HL-60/S4 (cell line): ENCODE measurements at regions not wholly inside any gene's neighbourhood (a gene's known extent, or its start where the extent isn't known, plus 50 kb on each side); places are given as distances from the start of the nearest gene placed in this dataset.
"Not testable (repeated sequence)": the region's sequence is repeated elsewhere in the genome, so short reads cannot be mapped to it uniquely, and the experiment has no call there.

Source experiments
- in situ Hi-C: fragments of 300-500 bp; cut with MboI; formaldehyde crosslinking; loops from 2 replicates; pipeline ENCODE4 v1.14.3; 2022; ENCODE audit warnings: low sequenced_read_pairs

GRCh38 chr7:115793958-115794702 is 236.4 kb downstream of the TFEC start:
- in situ Hi-C loops, result no loop called here

GRCh38 chr7:115789901-115790300 is 240.7 kb downstream of the TFEC start:
- in situ Hi-C loops, result no loop called here

- in situ Hi-C loops, result not testable (repeated sequence)
Measured at GRCh38 chr7:115789473-115789872, 241.1 kb downstream of the TFEC start.

GRCh38 chr7:115782696-115783490 is 247.7 kb downstream of the TFEC start:
- in situ Hi-C loops, result no loop called here

GRCh38 chr7:115779561-115779960 is 251.0 kb downstream of the TFEC start:
- in situ Hi-C loops, result no loop called here

GRCh38 chr7:115775981-115776380 is 254.6 kb downstream of the TFEC start:
- in situ Hi-C loops, result no loop called here

- in situ Hi-C loops, result no loop called here
Measured at GRCh38 chr7:115763347-115763746, 267.2 kb downstream of the TFEC start.

- in situ Hi-C loops, result no loop called here
Measured at GRCh38 chr7:115758025-115758424, 272.5 kb downstream of the TFEC start.

- in situ Hi-C loops, result no loop called here
Measured at GRCh38 chr7:115754226-115754625, 276.3 kb downstream of the TFEC start.

GRCh38 chr7:115749924-115750323 is 280.6 kb downstream of the TFEC start:
- in situ Hi-C loops, result no loop called here

- in situ Hi-C loops, result no loop called here
Measured at GRCh38 chr7:115748123-115748738, 282.3 kb downstream of the TFEC start.

- in situ Hi-C loops, result no loop called here
Measured at GRCh38 chr7:115747174-115747573, 283.4 kb downstream of the TFEC start.

- in situ Hi-C loops, result no loop called here
Measured at GRCh38 chr7:115740043-115740442, 290.5 kb downstream of the TFEC start.

GRCh38 chr7:115734641-115735040 is 295.9 kb downstream of the TFEC start:
- in situ Hi-C loops, result no loop called here

- in situ Hi-C loops, result no loop called here
Measured at GRCh38 chr7:115731796-115732471, 298.6 kb downstream of the TFEC start.

GRCh38 chr7:115728518-115728917 is 302.0 kb downstream of the TFEC start:
- in situ Hi-C loops, result no loop called here

GRCh38 chr7:115724400-115725056 is 306.0 kb downstream of the TFEC start:
- in situ Hi-C loops, result no loop called here

GRCh38 chr7:115722302-115722977 is 308.1 kb downstream of the TFEC start:
- in situ Hi-C loops, result no loop called here

GRCh38 chr7:115721293-115722217 is 309.0 kb downstream of the TFEC start:
- in situ Hi-C loops, result no loop called here
